WTC11 (cell line): ENCODE measurements at regions not wholly inside any gene's neighbourhood (a gene's known extent, or its start where the extent isn't known, plus 50 kb on each side); places are given as distances from the start of the nearest gene placed in this dataset.
"Not testable (repeated sequence)": the region's sequence is repeated elsewhere in the genome, so short reads cannot be mapped to it uniquely, and the experiment has no call there.

Experiments used
- ATAC-seq: fragments of 200-7000 bp; cut with Tn5 transposase; 2 replicates; pipeline ENCODE4 v1.10.0; 2021; ENCODE audit warnings: mild to moderate bottlenecking, moderate library complexity
- CTCF ChIA-PET: fragments of 300-600 bp; sonication (Branson Sonifier 250); formaldehyde crosslinking; loops from one replicate; lab custom pipeline; 2021; ENCODE audit warnings: antibody characterized with exemption; lab: Charles Lee
- POLR2A ChIA-PET: fragments of 350-600 bp; sonication (Branson Sonifier 250); formaldehyde crosslinking; loops from one replicate; lab custom pipeline; 2021; ENCODE audit warnings: antibody characterized with exemption; lab: Charles Lee
- DNase-seq: peaks from one replicate; pipeline ENCODE4 v3.0.0; 2021; ENCODE audit warnings: low spot score
- H3K27ac Mint-ChIP-seq: 2 replicates; pipeline ENCODE4 v1.8.0; 2021; ENCODE audit warnings: mixed read lengths
- H3K27me3 Mint-ChIP-seq: 2 replicates; pipeline ENCODE4 v1.8.0; 2021; ENCODE audit warnings: low read depth, mild to moderate bottlenecking, moderate library complexity, mixed read lengths
- H3K36me3 Mint-ChIP-seq: 2 replicates; pipeline ENCODE4 v1.8.0; 2021; ENCODE audit warnings: mixed read lengths
- H3K4me1 Mint-ChIP-seq: 2 replicates; pipeline ENCODE4 v1.8.0; 2022; ENCODE audit warnings: mixed read lengths
- H3K4me3 Mint-ChIP-seq: 2 replicates; pipeline ENCODE4 v1.8.0; 2021; ENCODE audit warnings: mild to moderate bottlenecking, moderate library complexity, mixed read lengths
- H3K9me3 Mint-ChIP-seq: 2 replicates; pipeline ENCODE4 v1.8.0; 2021; ENCODE audit warnings: mixed read lengths
- AR ChIP-seq: fragments of 250-450 bp; sonication (Bioruptor Pico); IDR thresholded peaks from 2 replicates; pipeline ENCODE4 v1.9.0; 2021; ENCODE audit warnings: mild to moderate bottlenecking
- ARID4B ChIP-seq: sonication (generic); formaldehyde crosslinking; IDR thresholded peaks from 2 replicates; pipeline ENCODE4 v1.8.0; 2023; ENCODE audit warnings: missing genetic modification reagents, mild to moderate bottlenecking, borderline replicate concordance
- ATF2 ChIP-seq: sonication (generic); formaldehyde crosslinking; IDR thresholded peaks from 2 replicates; pipeline ENCODE4 v1.8.1; 2022; ENCODE audit warnings: low read depth, missing genetic modification reagents, borderline replicate concordance
- CBFB ChIP-seq: sonication (generic); formaldehyde crosslinking; IDR thresholded peaks from 2 replicates; pipeline ENCODE4 v1.8.1; 2022; ENCODE audit warnings: mild to moderate bottlenecking, low read depth, missing genetic modification reagents
- ELF4 ChIP-seq: sonication (generic); formaldehyde crosslinking; IDR thresholded peaks from 2 replicates; pipeline ENCODE4 v1.8.1; 2022; ENCODE audit warnings: low read depth, mild to moderate bottlenecking, moderate library complexity, missing genetic modification reagents
- ESRRA ChIP-seq: sonication (generic); formaldehyde crosslinking; IDR thresholded peaks from 2 replicates; pipeline ENCODE4 v1.8.1; 2022; ENCODE audit warnings: mild to moderate bottlenecking, missing genetic modification reagents, borderline replicate concordance
- GABPB1 ChIP-seq: sonication (generic); formaldehyde crosslinking; IDR thresholded peaks from 2 replicates; pipeline ENCODE4 v1.8.1; 2023; ENCODE audit warnings: mild to moderate bottlenecking, missing genetic modification reagents
- HMGXB4 ChIP-seq: sonication (generic); formaldehyde crosslinking; IDR thresholded peaks from 2 replicates; pipeline ENCODE4 v1.8.1; 2023; ENCODE audit warnings: mild to moderate bottlenecking, moderate library complexity, missing genetic modification reagents
- JAZF1 ChIP-seq: fragments of 250-450 bp; sonication (Bioruptor Pico); IDR thresholded peaks from 2 replicates; pipeline ENCODE4 v1.9.0; 2021; ENCODE audit warnings: moderate library complexity, mild to moderate bottlenecking, inconsistent platforms
- JUN ChIP-seq: sonication (generic); formaldehyde crosslinking; IDR thresholded peaks from 2 replicates; pipeline ENCODE4 v1.8.0; 2023; ENCODE audit warnings: mild to moderate bottlenecking, missing genetic modification reagents
- NR2C2 ChIP-seq: sonication (generic); formaldehyde crosslinking; IDR thresholded peaks from 2 replicates; pipeline ENCODE4 v1.8.0; 2022; ENCODE audit warnings: mild to moderate bottlenecking, missing genetic modification reagents
- PREB ChIP-seq: sonication (generic); formaldehyde crosslinking; IDR thresholded peaks from 2 replicates; pipeline ENCODE4 v1.8.1; 2022; ENCODE audit warnings: mild to moderate bottlenecking, missing genetic modification reagents, moderate library complexity, borderline replicate concordance
- SMAD3 ChIP-seq: sonication (generic); formaldehyde crosslinking; IDR thresholded peaks from 2 replicates; pipeline ENCODE4 v1.8.0; 2022; ENCODE audit warnings: missing genetic modification reagents, mild to moderate bottlenecking, borderline replicate concordance
- USF1 ChIP-seq: sonication (generic); formaldehyde crosslinking; IDR thresholded peaks from 2 replicates; pipeline ENCODE4 v1.8.0; 2022; ENCODE audit warnings: mild to moderate bottlenecking, missing genetic modification reagents
- USF2 ChIP-seq: sonication (generic); formaldehyde crosslinking; IDR thresholded peaks from 2 replicates; pipeline ENCODE4 v1.8.1; 2023; ENCODE audit warnings: mild to moderate bottlenecking, missing genetic modification reagents, moderate library complexity
- ZNF263 ChIP-seq: sonication (generic); formaldehyde crosslinking; IDR thresholded peaks from 2 replicates; pipeline ENCODE4 v1.8.1; 2022; ENCODE audit warnings: low read depth, mild to moderate bottlenecking, moderate library complexity, missing genetic modification reagents
- ZNF396 ChIP-seq: fragments of 250-450 bp; sonication (Bioruptor Pico); IDR thresholded peaks from 2 replicates; pipeline ENCODE4 v1.8.0; 2021; ENCODE audit warnings: mild to moderate bottlenecking, moderate library complexity, borderline replicate concordance

- TF ChIP-seq PREB (CRISPR knock-in tag), result no peak
- TF ChIP-seq SMAD3 (CRISPR knock-in tag), result no peak
- TF ChIP-seq ZNF396 (CRISPR knock-in tag), result no peak
- TF ChIP-seq AR, result no peak
- no peak for TF ChIP-seq GABPB1 (CRISPR knock-in tag)
These were observed 113.2 kb downstream of the RTP4 start (continued) for GRCh38 chr3:187481426-187481825.

GRCh38 chr3:187475613-187476012 is 107.4 kb downstream of the RTP4 start:
- H3K36me3 Mint-ChIP-seq, result peaks cover 87% of the 10 kb centered on the region
- ATAC-seq, H3K4me3 Mint-ChIP-seq, DNase-seq, H3K27ac Mint-ChIP-seq, H3K4me1 Mint-ChIP-seq, CTCF ChIA-PET, POLR2A ChIA-PET: not testable (repeated sequence)
- peaks cover 87% of the 10 kb centered on the region for H3K9me3 Mint-ChIP-seq
- H3K27me3 Mint-ChIP-seq, result peaks cover 16% of the 10 kb centered on the region

- H3K4me1 Mint-ChIP-seq, result 0 out of 2 replicates have a peak, but pooled peaks cover 3% of the 10 kb centered on the region
- CTCF ChIA-PET, result no interaction called here
- H3K36me3 Mint-ChIP-seq, result peaks cover 96% of the 10 kb centered on the region
- peaks cover 88% of the 10 kb centered on the region for H3K9me3 Mint-ChIP-seq
- ATAC-seq (no peak), DNase-seq (no peak)
- POLR2A ChIA-PET, result no interaction called here
- no peak overlapping the region for H3K27ac Mint-ChIP-seq
- H3K27me3 Mint-ChIP-seq, result peaks cover 22% of the 10 kb centered on the region
- H3K4me3 Mint-ChIP-seq, result no peak overlapping the region
- TF ChIP-seq PREB (CRISPR knock-in tag) (no peak), HMGXB4 (CRISPR knock-in tag) (no peak), ESRRA (no peak), NR2C2 (CRISPR knock-in tag) (no peak), JUN (CRISPR knock-in tag) (no peak), ZNF263 (CRISPR knock-in tag) (no peak), ELF4 (CRISPR knock-in tag) (no peak), ARID4B (no peak), USF1 (CRISPR knock-in tag) (no peak), JAZF1 (CRISPR knock-in tag) (no peak), USF2 (no peak), CBFB (no peak), ATF2 (CRISPR knock-in tag) (no peak)
These were observed 105.7 kb downstream of the RTP4 start for GRCh38 chr3:187473778-187474406.
